ENCODE measurements at regions not wholly inside any gene's neighbourhood (a gene's known extent, or its start where the extent isn't known, plus 50 kb on each side); places are given as distances from the start of the nearest gene placed in this dataset.
"Not testable (repeated sequence)": the region's sequence is repeated elsewhere in the genome, so short reads cannot be mapped to it uniquely, and the experiment has no call there.

DNA sequence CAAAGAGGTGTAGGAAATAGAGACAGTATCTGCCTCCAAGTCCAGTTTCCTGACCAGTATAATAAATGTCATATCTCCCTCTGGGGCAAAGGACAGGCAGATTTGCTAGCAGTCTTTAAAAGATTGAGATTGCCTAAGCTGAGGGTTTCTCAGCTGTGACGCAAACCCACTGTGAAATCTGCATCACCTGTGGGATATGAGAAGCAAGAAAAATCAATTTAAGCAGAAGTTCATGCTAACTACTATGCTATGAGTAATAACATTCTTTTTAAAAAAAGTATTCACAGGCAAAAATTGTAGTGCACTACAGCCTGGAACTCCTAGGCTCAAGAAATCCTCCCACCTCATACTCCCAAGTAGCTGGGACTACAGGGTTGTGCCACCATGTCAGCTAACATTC, 168.1 kb upstream of the POC5 start:
- TF ChIP-seq, protein P1, sequence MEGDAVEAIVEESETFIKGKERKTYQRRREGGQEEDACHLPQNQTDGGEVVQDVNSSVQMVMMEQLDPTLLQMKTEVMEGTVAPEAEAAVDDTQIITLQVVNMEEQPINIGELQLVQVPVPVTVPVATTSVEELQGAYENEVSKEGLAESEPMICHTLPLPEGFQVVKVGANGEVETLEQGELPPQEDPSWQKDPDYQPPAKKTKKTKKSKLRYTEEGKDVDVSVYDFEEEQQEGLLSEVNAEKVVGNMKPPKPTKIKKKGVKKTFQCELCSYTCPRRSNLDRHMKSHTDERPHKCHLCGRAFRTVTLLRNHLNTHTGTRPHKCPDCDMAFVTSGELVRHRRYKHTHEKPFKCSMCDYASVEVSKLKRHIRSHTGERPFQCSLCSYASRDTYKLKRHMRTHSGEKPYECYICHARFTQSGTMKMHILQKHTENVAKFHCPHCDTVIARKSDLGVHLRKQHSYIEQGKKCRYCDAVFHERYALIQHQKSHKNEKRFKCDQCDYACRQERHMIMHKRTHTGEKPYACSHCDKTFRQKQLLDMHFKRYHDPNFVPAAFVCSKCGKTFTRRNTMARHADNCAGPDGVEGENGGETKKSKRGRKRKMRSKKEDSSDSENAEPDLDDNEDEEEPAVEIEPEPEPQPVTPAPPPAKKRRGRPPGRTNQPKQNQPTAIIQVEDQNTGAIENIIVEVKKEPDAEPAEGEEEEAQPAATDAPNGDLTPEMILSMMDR (IDR thresholded peaks at IDR 0.05; ENCODE audit: insufficient read depth, low read length, poor library complexity, severe bottlenecking): no peak
- H3K27me3 ChIP-seq (replicated peaks; ENCODE audit: control insufficient read depth, insufficient read depth, low read length): no peaks in the 10 kb centered on the region
- peak; percentile 11 for DNase-seq (ENCODE audit: extremely low read depth, insufficient read length)
- no peaks in the 10 kb centered on the region for H3K36me3 ChIP-seq (ENCODE audit: control insufficient read depth, insufficient read depth, low read length)
- H3K4me3 ChIP-seq (replicated peaks; ENCODE audit: low read depth, low read length): no peak overlapping the region

DNA sequence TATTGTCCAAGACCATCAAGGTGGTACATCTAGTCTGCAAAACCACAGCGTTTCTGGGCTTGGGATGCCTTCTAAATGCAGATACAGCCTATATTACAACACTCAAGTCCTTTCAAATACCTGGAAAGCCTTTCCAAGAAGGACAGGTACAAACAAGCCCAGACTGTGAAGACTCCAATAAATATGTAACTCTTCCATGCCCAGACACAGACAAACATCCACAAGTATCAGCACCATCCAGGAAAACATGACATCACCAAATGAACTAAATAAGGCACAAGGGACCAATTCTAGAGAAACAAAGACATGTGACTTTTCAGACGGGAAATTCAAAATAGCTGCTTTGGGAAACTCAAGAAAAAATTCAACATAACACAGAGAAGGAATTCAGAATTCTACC, 152.7 kb upstream of the POC5 start:
- no peaks in the 10 kb centered on the region for H3K36me3 ChIP-seq (ENCODE audit: control insufficient read depth, insufficient read depth, low read length)
- TF ChIP-seq, protein P1 (IDR thresholded peaks at IDR 0.05; ENCODE audit: insufficient read depth, low read length, poor library complexity, severe bottlenecking): no peak
- DNase-seq (ENCODE audit: extremely low read depth, insufficient read length): no peak
- H3K27me3 ChIP-seq (replicated peaks; ENCODE audit: control insufficient read depth, insufficient read depth, low read length): no peaks in the 10 kb centered on the region
- no peak overlapping the region for H3K4me3 ChIP-seq (replicated peaks; ENCODE audit: low read depth, low read length)

DNA sequence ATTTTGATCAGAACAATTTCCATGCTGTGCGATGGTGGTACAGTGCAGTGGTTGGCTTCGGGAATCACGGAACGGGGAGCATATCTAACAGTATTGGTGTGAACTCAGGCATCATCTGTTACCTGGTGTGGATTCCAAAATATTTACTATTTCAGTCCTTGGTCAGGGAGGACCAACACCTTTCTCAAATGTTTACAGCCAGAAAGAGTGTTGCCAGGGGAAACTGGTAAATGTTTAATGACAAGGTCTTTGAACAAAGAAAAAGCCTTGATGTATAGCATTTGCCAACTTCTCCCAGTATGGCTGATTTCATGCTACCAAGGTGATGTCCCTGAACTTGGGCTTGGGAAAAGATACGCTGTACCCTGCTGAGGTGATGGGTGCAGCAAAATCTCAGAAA, 145.6 kb upstream of the POC5 start:
- Histone ChIP-seq H3K36me3 (ENCODE audit: control insufficient read depth, insufficient read depth, low read length) (no peaks in the 10 kb centered on the region), H3K4me3 (replicated peaks; ENCODE audit: low read depth, low read length) (no peak overlapping the region), H3K27me3 (replicated peaks; ENCODE audit: control insufficient read depth, insufficient read depth, low read length) (no peaks in the 10 kb centered on the region)
- DNase-seq (ENCODE audit: extremely low read depth, insufficient read length): no peak
- TF ChIP-seq, protein P1 (IDR thresholded peaks at IDR 0.05; ENCODE audit: insufficient read depth, low read length, poor library complexity, severe bottlenecking): no peak

DNA sequence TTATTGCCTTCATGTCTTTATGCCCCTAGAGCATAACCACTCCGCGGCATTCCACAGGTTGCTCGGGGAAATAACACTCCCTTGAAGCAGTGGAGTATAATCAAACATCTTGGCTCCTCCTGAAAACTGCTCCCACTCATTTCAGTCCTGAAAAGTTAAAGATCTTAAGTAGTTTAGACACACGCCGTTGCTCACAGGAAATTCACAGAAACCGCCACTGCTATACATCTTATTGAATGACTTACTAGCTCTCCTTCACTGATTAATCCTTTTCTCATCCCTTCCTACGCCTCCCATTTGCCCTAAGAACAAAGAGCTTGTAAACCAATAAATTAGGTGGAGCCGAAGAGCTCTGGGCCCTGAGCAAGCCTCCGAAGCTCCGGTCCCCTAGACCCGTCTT, 142.4 kb upstream of the POC5 start:
- not testable (repeated sequence) for H3K36me3 ChIP-seq (ENCODE audit: control insufficient read depth, insufficient read depth, low read length); H3K4me3 ChIP-seq (replicated peaks; ENCODE audit: low read depth, low read length); DNase-seq (ENCODE audit: extremely low read depth, insufficient read length); H3K27me3 ChIP-seq (replicated peaks; ENCODE audit: control insufficient read depth, insufficient read depth, low read length)

DNA sequence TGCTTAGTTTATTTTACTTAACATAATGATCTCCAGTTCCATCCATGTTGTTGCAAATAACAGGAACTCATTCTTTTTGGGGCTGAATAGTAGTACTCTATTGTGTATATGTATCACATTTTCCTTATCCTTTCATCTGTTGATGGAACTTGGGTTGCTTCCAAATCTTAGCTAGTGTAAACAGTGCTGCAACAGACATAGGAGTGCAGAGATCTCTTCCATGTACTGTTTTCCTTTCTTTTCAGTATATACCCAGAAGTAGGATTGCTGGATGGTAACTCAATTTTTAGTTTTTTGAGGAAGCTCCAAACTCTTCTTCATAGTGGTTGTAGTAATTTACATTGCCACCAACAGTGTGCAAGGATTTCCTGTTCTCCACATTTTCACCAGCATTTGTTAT, 138.8 kb upstream of the POC5 start:
- Histone ChIP-seq H3K4me3 (replicated peaks; ENCODE audit: low read depth, low read length) (no peak overlapping the region), H3K36me3 (ENCODE audit: control insufficient read depth, insufficient read depth, low read length) (no peaks in the 10 kb centered on the region), H3K27me3 (replicated peaks; ENCODE audit: control insufficient read depth, insufficient read depth, low read length) (no peaks in the 10 kb centered on the region)
- TF ChIP-seq, protein P1 (IDR thresholded peaks at IDR 0.05; ENCODE audit: insufficient read depth, low read length, poor library complexity, severe bottlenecking): no peak
- DNase-seq (ENCODE audit: extremely low read depth, insufficient read length): no peak

DNA sequence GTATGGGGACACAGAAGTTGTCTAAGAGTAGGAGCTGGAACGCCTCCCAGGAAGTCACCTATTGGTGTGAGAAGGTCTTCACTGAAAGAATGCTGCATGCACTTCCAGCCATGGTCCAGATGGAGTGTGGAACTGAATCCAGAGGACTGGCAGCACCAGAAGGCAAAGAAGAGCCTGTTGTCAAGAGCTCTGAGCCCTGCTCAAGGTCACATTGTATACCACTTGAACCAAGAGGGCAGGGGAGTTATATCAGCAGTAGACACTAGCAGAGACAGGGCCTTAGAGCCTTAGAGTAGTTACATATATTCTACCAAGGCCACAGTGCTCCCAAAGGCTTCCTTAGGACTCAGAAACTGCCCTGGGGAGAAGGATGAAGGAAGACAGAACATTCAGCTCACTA, 130.8 kb upstream of the POC5 start:
- DNase-seq (ENCODE audit: extremely low read depth, insufficient read length): no peak
- no peaks in the 10 kb centered on the region for H3K27me3 ChIP-seq (replicated peaks; ENCODE audit: control insufficient read depth, insufficient read depth, low read length)

More for the DNA sequence above, 130.8 kb upstream of the POC5 start:
- Histone ChIP-seq H3K36me3 (ENCODE audit: control insufficient read depth, insufficient read depth, low read length) (no peaks in the 10 kb centered on the region), H3K4me3 (replicated peaks; ENCODE audit: low read depth, low read length) (no peak overlapping the region)
- TF ChIP-seq, protein P1 (IDR thresholded peaks at IDR 0.05; ENCODE audit: insufficient read depth, low read length, poor library complexity, severe bottlenecking): no peak

Data from GM06990 (cell line).